22Rv1 (cell line): ENCODE measurements at regions not wholly inside any gene's neighbourhood (a gene's known extent, or its start where the extent isn't known, plus 50 kb on each side); places are given as distances from the start of the nearest gene placed in this dataset.

Source experiments
- ZFX ChIP-seq: fragments of 450-650 bp; IDR thresholded peaks from 2 replicates; pipeline ENCODE4 v1.6.1; 2017; ENCODE audit warnings: antibody characterized with exemption, borderline replicate concordance
- TF ChIP-seq, protein P1 (sequence below): fragments of 450-650 bp; IDR thresholded peaks from 2 replicates; pipeline ENCODE4 v1.5.1; 2017; ENCODE audit warnings: mild to moderate bottlenecking

DNA sequence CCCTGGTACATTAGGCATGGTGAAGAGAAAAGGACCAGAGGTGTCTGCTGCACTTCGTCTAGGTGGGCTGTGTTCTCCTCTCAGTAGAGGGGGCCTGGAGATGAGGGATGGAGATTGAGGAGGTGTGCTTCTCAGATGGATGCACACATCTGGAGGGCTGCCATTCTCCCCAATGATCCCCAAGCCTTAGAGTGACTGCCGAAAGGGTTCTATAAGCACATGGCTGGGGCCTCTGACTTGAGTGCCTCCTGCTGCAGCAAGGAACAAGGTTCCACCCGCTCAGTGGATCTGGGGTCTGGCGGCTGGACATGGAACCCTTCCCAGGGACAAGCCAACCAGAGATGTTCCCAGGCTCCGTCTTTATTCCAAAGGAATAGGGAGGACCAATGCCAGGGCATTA lies 66.8 kb downstream of the CPN2 start:
- TF ChIP-seq, protein P1, sequence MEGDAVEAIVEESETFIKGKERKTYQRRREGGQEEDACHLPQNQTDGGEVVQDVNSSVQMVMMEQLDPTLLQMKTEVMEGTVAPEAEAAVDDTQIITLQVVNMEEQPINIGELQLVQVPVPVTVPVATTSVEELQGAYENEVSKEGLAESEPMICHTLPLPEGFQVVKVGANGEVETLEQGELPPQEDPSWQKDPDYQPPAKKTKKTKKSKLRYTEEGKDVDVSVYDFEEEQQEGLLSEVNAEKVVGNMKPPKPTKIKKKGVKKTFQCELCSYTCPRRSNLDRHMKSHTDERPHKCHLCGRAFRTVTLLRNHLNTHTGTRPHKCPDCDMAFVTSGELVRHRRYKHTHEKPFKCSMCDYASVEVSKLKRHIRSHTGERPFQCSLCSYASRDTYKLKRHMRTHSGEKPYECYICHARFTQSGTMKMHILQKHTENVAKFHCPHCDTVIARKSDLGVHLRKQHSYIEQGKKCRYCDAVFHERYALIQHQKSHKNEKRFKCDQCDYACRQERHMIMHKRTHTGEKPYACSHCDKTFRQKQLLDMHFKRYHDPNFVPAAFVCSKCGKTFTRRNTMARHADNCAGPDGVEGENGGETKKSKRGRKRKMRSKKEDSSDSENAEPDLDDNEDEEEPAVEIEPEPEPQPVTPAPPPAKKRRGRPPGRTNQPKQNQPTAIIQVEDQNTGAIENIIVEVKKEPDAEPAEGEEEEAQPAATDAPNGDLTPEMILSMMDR = no peak
- TF ChIP-seq ZFX = no peak
